Activated CD4-positive, alpha-beta T cell treated with anti-CD3 and anti-CD28 coated beads for 24 hours (primary cell): ENCODE measurements at regions not wholly inside any gene's neighbourhood (a gene's known extent, or its start where the extent isn't known, plus 50 kb on each side); places are given as distances from the start of the nearest gene placed in this dataset.
"Not testable (repeated sequence)": the region's sequence is repeated elsewhere in the genome, so short reads cannot be mapped to it uniquely, and the experiment has no call there.

Source experiments
- DNase-seq, 2 donors: peaks; one replicate each; pipeline ENCODE4 v3.0.0-alpha.2; 2020; ENCODE audit warnings: low read depth in 2 of 2

DNA sequence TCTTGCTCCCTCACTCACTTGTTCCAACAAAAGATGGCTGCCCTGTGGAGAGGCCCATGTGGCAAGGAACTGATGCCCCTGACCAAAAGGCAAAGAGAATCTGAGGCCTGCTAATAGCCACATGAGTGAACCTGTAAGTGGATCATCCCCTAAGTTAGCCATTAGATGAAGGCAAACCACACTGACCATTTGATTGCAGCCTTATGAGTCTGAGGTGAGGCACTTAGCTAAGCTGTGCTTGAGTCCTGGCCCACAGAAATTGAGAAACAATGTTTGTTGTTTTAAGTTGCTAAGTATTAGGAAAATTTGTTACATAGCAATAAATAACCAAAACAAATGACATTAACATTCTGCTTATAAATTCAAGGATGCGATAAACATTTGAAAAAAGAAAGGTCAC lies 100.1 kb upstream of the BET1 start:
- no peak for DNase-seq

DNA sequence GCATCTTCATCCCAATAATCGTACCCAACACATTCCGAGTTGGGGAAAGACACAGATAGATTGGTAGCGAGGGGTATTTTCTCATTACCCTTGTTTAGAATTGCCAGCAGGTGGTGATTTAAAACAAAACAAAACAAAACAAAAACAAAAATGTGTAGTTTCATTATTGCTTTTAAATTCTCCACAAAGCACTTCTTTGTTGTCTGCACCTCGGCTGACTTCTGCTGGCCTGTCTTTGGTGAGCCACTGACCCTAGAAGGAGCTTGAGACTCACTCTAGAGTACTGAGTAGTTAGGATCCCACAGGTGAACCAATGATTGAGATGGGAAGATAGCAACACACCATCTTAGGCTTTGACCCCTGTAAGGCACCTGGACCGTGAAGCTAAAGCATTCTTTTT lies 105.4 kb upstream of the BET1 start:
- no peak for DNase-seq

DNA sequence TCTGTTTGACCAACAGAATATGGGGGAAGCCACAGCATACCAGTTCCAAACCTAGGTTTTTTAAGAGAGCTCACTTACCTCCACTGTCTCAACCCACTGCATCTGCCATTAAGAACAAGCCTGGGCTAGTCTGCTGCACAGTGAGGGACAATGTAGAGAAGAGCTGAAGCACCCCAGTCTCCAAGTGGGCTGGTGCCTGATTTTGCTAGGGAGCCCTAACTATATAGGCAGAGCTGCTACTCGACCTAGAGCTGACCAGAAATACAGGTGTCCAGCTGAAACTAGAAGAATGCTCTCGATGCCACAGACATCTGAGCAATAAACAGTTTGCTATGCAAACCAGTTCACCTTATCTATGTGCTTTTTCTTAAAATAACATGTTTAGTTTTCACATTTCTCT lies 106.9 kb upstream of the BET1 start:
- DNase-seq, result no peak

DNA sequence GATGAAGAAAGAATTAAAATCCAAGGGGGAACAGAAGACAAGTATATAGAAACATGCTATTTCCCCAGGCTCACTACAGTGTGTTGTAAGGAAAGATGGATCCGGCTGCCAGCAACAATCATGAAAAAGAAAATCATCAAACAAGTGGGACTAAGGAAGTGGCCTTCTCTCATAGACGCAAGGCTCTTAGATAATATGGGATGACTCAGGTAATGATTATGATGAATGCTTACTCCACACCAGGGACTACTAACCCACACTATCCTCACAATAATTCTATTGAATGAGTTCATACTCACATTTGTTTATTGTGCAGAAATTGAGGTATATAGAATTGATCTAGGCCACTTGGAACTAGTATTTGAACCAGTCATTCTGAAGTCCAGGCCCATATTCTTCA lies 111.2 kb upstream of the BET1 start:
- DNase-seq, result no peak

DNA sequence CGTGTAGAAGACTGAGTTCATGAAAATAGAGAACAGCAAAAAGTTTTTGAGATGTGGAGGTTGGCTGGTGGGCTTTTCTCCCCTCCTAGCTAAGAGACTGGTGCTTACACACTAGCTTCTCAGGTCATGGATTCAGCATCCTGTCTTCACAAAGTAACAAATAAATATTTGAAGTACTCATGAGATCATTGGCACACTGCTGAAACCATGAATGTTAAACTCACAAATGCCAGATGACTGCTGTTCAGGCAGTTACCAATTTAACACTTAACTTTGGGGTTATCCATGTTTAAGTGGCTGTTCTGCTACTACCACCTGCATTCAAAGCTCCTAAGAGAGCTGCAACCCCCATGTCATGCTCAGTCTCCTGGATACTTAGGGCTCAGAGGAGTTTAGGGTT lies 119.0 kb upstream of the BET1 start:
- no peak for DNase-seq

DNA sequence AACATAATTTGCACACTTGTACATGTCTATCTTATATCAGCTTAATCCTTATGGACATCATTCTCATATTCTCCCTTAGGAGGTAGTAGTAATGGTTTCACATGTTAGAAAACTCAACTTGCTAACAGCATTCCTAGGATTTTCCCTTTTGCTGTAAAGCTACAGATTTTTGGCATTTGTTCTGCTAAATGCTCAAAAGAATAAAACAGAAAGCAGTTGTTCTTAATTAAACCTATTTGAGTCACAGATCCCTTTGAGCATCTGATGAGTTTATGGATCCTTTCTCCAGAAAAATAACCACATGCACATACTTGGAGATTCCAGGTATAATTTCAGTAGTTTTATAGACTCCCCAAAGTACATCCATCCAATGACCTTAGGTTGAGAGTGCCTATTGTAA lies 122.9 kb upstream of the BET1 start:
- DNase-seq, result no peak

DNA sequence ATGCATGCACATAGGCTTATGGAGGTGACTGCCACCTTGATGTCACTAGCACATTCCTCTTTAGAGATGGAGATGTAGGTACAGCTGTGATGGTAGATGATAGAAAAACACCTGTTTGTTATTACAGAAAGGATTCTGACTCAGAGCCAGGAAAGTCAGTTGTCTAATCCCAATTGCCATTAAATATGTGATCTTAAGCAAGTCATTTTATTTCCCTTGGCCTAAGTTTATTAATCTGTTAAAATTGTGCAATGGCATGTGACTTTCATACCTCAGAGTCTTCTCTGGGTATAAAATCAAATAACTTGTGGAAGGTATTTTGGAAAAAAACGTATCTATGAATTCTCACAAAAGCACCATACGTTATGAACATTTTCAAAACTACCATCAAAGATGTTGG lies 123.9 kb upstream of the BET1 start:
- DNase-seq, result no peak

DNA sequence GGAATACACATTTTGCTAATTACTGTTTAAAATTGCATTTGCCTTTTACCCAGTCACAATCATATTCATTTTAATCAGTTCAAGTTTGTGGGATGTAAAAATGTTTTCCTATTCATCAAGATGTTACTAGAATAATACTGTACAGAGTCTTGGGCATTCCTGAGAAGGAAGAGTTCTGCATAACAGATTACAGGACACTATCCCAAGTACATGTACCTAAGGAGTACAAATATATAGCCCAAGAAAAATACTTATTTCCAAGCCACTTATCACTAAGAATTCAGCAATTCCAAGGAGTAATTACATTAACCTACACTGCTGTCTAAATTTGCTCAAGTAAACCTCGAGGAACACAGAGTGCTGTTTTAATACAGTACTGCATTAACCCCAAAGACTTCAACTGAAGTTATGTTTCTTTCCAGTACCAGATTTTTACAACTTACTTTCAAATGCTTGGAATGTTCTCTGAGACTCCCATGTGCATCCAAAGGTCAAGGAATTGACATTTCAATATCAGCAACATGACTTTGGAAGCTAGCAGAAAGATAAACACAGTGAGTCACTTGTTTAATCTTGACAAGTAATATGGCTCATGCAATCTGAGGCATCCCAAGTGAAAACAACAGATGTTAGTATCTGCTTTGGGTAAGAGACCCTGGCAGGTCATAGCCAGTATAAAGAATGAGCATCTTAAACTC lies 125.4 kb upstream of the BET1 start:
- DNase-seq, result no peak

DNA sequence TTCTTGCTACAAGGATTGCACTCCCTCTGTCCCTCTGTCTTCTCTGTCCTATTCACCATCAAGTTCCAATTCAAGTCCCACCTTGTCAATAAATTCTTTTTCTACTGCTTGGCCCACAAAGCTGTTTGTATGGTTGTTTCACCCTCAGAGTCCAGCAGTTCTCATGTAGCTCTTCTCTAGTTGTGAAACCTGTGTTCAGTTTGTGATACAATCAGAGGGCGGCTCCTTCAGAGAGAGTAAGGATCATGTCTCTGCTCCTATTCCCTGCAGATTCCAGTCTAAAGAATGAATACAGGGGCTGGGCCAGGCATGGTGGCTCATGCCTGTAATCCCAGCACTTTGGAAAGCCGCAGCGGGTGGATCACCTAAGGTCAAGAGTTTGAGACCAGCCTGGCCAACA lies 126.6 kb upstream of the BET1 start:
- DNase-seq, result no peak

DNA sequence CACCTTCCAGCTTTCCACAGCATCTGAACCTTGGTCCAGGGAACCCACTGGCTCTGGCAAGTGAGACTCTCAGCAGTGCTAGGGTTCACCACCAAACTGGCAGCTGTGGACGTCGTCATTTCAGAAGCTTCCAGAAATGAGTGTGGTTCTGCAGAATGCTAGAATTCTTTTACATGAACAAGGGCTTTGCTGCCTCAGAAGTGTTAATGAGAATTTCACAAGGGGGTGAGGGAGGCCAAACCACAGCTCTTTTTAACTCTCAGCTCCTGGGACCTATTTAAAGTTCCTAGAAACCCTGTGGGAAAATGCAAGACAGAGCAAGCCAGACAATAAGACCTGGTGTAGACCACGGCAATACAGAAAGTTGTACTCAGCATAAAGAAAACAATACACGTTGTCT lies 129.3 kb upstream of the BET1 start:
- DNase-seq, result no peak

DNA sequence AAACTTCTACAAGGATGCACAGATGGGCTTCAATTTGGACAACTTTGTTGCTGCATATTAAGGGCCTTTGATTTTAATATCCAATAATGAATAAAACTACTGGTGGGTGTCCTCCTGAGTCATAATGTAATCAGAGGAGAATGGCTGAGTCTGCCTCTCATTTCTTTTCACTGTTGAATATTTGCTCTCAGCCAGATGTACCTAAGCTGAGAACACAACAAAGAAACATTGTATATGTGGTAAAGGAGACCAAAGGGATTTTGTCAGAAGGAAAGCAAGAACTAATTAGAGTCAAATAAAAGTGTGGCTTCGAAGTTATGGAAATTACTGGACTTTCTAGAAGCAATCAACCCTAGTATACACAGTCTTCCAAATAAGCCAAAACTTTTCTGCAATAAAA lies 131.0 kb upstream of the BET1 start:
- no peak for DNase-seq

DNA sequence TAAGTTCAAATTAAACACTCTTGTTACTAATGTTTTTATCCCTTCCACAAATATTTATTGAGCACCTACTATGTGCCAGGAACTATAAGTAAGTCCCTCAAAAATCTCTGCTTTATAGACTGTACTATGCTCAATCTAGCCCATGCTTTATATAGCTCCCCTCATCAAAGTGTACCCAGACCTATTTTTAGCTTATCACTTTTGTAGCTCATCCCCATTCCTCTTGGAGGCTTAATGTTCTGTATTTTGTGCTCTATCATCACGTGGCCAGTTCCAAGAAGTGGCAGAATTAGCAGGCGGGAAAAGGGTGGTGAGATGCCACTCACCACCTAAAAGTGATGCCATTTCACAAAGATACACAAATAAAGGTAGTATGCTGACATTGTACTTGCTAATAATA lies 138.1 kb upstream of the BET1 start:
- no peak for DNase-seq

DNA sequence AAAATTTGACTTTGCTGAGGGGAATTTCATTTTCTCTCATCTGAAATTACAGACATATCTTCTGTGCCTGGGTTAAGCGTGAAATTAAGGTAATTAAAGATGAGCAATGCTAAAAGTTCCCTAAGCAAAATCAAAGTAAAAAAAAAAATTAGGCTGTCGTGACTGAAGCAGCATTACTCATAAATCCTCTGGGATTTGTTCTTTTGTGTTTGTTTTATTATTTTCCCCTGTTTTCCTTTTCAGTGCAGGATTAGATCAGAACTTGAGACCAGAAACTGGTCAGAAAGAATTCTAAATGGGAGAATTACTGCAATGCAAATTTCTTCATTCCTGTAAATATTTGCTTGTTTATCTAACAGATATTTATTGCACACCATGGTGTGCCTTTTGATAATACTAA lies 141.4 kb upstream of the BET1 start:
- no peak for DNase-seq

DNA sequence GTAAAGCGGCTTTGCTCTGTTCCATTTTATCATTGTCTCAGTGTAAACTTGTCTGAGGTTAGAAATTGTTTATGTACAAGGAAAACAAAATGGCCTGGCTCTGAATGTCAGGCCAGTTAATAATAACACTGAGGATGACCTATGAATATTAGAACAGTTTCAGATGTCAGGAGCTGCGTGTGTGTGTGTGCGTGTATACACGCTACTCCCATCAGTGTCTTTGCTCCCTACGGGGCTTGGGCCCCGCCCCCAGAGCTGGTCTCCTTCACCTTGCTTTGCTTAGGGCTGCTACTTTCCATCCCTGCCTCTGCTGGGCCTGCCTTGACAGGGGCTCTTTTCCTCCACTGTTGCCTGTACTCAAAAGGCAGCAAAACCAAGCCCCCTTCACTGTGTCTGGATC lies 142.3 kb upstream of the BET1 start:
- no peak for DNase-seq

DNA sequence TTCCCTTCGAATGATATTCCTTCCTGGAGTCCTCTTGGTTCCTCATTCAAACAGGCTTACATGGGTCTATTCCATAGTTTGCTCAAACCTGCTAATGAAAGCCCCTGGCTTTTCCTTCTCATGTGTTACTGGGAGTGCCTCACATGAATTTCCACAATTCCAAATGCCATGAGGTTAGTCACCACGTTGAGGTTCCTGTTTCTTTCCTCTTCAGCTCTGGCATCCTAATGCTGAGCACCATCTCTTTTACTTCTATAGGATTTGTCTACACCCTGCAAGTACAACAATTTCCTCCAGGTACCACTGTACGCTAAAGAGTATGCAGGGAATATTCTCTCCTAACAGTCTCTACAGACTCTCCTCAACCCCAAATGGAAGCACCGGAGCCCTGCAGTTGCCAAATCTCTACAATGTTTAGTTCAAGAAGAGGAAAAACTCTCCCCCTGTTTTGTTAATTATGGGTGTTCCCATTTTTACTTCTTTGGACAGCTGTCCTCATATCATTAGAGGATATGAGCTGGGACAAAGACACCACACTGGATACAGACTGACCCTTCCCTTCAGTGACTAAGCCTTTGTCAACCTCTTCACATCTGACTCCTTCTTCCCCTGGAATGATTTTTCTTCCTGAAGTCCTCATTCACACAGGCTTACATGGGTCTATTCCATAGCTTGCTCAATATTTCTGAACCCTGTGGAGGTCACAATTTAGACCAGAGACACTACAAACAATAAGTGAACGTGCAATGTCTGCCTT lies 145.8 kb upstream of the BET1 start:
- no peak for DNase-seq

DNA sequence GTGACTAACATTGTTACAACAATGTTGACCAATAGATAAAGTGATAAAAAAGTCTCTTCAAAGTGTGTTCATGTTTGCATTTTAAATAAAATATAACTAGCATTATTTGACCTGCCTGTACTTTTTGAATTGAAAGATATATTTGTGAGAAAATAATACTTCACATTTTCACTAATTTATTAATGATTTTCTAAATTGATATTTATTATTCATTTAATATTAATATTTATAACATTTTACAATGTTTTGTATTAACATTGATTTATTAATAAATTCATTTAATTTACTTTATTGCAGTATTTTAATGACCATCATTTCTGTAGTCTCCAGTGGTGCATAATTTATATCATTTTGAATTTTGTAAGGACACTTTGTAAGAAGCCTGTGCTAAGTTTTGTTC lies 150.0 kb upstream of the BET1 start:
- no peak for DNase-seq

DNA sequence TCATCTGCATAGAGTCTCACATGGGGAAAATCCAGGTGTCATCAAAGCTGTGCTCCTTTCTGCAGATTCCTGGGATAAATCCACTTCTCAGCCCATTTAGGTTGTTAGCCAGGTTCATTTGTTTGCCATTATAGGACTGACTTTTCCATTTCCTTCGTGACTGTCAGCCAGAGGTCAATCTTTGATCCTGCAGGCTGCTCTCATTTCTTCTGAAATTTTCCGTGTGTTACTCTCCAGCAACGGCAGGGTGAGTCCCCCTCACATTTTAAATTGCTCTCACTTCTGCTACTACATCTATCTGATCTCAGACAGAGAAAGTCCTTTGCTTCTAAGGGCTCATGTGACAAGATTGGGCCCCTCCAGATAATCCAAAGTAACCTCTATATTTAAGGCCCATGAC lies 150.7 kb upstream of the BET1 start:
- DNase-seq, result no peak

DNA sequence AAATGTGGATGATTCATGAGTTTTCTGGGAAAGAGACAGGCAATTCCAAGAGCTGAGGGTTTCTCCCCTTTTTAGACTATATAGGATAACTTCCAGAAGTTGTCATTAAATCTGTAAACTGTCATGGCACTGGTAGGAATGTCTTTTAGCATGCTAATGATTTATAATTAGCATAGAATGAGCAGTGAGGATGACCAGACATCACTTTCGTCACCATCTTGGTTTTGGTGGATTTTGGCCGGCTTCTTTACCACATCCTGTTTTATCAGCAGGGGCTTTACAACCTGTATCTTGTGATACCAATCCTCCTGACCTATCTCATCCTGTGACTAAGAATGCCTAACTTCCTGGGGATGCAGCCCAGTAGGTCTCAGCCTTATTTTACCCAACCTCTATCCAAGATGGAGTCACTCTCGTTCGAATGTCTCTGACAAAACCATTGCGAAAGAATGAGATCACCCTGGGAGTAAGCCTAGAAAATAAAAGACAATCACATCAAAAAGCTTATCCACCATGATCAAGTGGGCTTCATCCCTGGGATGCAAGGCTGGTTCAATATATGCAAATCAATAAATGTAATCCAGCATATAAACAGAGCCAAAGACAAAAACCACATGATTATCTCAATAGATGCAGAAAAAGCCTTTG lies 153.6 kb upstream of the BET1 start:
- DNase-seq, result not testable (repeated sequence)

DNA sequence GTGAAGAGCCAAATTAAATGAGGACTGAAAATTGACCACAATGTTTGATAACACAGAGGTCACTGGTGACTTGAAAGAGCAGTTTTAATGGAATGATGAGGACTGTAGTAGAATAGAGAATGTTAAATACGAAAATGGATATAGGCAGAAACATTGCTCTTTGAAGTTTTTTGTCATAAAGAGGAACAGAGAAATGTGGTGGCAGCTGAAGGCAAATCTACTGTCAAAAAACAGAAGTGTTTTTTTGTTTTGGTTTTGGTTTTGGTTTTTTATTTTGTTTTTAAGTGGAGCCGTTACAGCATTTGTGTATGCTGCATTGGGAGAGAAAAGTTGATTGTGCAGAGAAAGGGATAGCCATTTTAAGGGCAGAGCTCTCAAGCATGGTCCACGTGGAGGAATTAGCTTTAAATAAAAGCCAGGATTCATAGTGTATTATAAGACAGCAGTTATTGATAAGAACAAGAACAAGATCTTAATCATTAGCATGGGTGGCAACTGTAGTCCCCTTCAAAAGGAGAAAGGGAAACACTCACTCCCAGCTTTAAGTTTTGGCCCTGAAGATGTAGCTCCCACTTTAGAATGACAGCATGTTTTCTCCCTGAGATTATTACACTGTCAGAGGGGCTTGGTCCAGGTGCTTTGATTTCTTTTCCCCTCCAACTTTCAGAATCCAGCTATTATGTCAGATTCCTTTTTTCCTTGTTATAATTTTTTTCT lies 156.7 kb upstream of the BET1 start:
- DNase-seq, result no peak

DNA sequence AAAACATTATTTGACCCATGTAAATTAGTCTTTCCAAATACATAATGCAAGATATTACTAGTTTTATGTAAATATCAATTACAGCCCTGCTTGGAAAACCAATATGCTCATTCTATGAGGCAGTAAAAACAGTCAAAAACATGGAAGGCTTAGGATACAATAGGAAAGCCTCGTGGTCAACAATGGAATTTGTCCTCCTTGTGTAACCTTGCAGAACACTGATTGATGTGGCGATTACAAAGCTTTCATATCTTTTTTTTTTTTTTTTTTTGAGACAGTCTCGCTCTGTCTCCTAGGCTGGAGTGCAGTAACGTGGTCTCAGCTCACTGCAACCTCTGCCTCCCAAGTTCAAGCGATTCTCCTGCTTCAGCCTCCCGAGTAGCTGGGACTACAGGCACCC lies 157.3 kb upstream of the BET1 start:
- no peak for DNase-seq

DNA sequence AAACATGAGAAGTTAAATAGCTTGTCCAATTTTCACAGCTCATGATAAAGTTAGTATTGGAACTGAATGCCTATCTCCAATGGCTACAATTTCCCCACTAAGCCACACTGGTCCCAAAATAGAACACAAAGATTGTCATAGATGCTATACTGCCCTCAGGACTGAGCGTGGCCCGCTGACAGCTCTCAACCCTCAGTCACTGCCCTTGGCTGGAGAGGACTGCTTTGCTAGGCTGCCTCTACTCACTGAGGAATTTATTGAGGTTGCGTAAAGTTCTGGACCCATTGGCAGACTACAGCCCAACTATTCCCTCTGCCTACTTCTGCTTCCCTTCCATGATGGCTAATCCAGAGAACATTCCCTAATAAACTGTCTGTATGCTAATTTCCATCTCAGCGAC lies 165.5 kb upstream of the BET1 start:
- no peak for DNase-seq

DNA sequence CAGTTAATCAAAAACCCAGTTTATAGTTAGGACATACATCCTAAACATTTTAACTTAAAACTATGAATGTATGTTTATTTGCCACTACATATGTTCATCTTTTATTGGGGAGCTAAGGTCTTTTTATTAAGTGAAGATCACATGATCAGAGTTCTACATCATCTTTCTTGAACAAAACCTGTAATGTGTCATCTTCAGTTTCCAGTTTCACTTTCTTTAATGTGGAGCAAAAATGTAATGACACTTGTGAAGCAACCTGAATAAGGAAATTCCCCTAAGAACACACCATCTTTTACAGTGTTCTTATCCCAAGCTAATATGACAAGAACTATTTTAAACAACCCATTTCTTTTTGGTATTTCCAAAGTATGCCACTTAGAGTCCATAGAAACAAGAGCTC lies 166.7 kb upstream of the BET1 start:
- DNase-seq, result no peak

DNA sequence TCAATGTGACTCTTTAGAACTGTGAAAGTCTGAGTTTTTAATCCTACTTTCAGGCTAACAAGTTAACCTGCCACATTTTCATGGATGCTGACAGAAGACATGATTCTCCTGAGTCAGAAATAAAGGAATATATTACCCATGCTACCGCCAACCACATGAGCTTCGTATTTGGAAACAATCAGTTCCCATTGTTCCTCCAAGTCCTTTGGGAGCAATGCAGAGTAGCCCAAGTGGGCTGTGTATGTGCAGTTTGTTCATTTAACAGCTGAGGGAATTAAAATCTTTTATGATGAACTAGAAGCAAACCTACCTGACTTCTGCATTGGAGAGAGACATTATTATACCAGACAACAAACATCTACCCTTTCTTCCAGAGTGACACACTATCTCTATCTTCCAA lies 169.3 kb upstream of the BET1 start:
- DNase-seq, result no peak
